OCI-LY3 (cell line): ENCODE measurements at regions not wholly inside any gene's neighbourhood (a gene's known extent, or its start where the extent isn't known, plus 50 kb on each side); places are given as distances from the start of the nearest gene placed in this dataset.

Source experiments
- H2AFZ ChIP-seq: fragments of 200-600, 300-600 bp; shearing (Covaris generic); 2 replicates; pipeline ENCODE4 v1.6.0; 2014; ENCODE audit warnings: antibody characterized with exemption, low read depth, low read length
- H3K27ac ChIP-seq: fragments of 200-600, 300-600 bp; sonication (generic); 2 replicates; pipeline ENCODE4 v1.5.1; 2014; ENCODE audit warnings: mild to moderate bottlenecking, low read length, moderate library complexity, mixed read lengths
- H3K27me3 ChIP-seq: fragments of 200-600, 300-600 bp; sonication (generic); 2 replicates; pipeline ENCODE4 v1.6.1; 2014; ENCODE audit warnings: low read depth, low read length, mixed read lengths
- H3K36me3 ChIP-seq: fragments of 200-600, 300-600 bp; sonication (generic); replicated peaks from 2 replicates; pipeline ENCODE3; 2014; ENCODE audit warnings: low read depth, low read length, mixed read lengths
- H3K4me1 ChIP-seq: fragments of 300-600, 200-600 bp; sonication (generic); 2 replicates; pipeline ENCODE4 v1.6.1; 2014; ENCODE audit warnings: low read length, mixed read lengths
- H3K4me2 ChIP-seq: fragments of 200-600, 300-600 bp; sonication (generic); 2 replicates; pipeline ENCODE4 v1.6.1; 2014; ENCODE audit warnings: low read length, mixed read lengths
- H3K4me3 ChIP-seq: fragments of 300-600, 200-600 bp; sonication (generic); 2 replicates; pipeline ENCODE4 v1.5.1; 2014; ENCODE audit warnings: antibody characterized with exemption, mild to moderate bottlenecking, low read length, moderate library complexity
- H3K79me2 ChIP-seq: fragments of 300-600, 200-600 bp; shearing (Covaris generic); 2 replicates; pipeline ENCODE4 v1.6.1; 2014; ENCODE audit warnings: mild to moderate bottlenecking, low read length, mixed read lengths
- H3K9ac ChIP-seq: fragments of 300-600, 200-600 bp; shearing (Covaris generic); 2 replicates; pipeline ENCODE4 v1.6.0; 2014; ENCODE audit warnings: mild to moderate bottlenecking, low read length, moderate library complexity
- H3K9me3 ChIP-seq: fragments of 200-600, 300-600 bp; shearing (Covaris generic); 2 replicates; pipeline ENCODE4 v1.6.1; 2014; ENCODE audit warnings: low read length, mixed read lengths; ENCODE audit not compliant: insufficient read depth
- H4K20me1 ChIP-seq: fragments of 200-600, 300-600 bp; sonication (generic); 2 replicates; pipeline ENCODE4 v1.6.1; 2016; ENCODE audit warnings: low read length, mixed read lengths; ENCODE audit not compliant: insufficient read depth
- CTCF ChIP-seq: fragments of 200-600, 300-600 bp; sonication (generic); IDR thresholded peaks from 2 replicates; pipeline ENCODE4 v1.5.1; 2014; ENCODE audit warnings: antibody characterized with exemption, low read length, low read depth
- EZH2phosphoT487 ChIP-seq: fragments of 200-600 bp; shearing (Covaris generic); IDR thresholded peaks from 2 replicates; pipeline ENCODE4 v1.6.1; 2018; ENCODE audit warnings: antibody characterized with exemption, mixed run types, low read depth

- H3K4me3 ChIP-seq: peak overlapping the region; percentile 78
- TF ChIP-seq EZH2phosphoT487 (no peak), CTCF (no peak)
- H3K9me3 ChIP-seq: peaks cover 8% of the 10 kb centered on the region; the same call in 1 of the 2 replicates
- H2AFZ ChIP-seq: peak overlapping the region; percentile 28; the same call in 1 of the 2 replicates
- H3K9ac ChIP-seq: peak overlapping the region; percentile 94
- H3K4me1 ChIP-seq: peaks cover 89% of the 10 kb centered on the region
- no peaks in the 10 kb centered on the region for H4K20me1 ChIP-seq
- no peaks in the 10 kb centered on the region for H3K36me3 ChIP-seq
- H3K27ac ChIP-seq: peak overlapping the region; percentile 99
- peak overlapping the region; percentile 99 for H3K4me2 ChIP-seq
- no peaks in the 10 kb centered on the region for H3K27me3 ChIP-seq
- H3K79me2 ChIP-seq: no peaks in the 10 kb centered on the region
Measured at GRCh38 chr12:92464911-92465310, 237.9 kb upstream of the PLEKHG7 start.

- Histone ChIP-seq H3K9ac (peak overlapping the region; percentile 39; the same call in 1 of the 2 replicates), H3K4me3 (no peak overlapping the region), H3K9me3 (peaks cover 8% of the 10 kb centered on the region; the same call in 1 of the 2 replicates), H3K27ac (peak overlapping the region; percentile 57; the same call in 1 of the 2 replicates), H3K4me1 (peaks cover 72% of the 10 kb centered on the region), H3K36me3 (no peaks in the 10 kb centered on the region), H3K27me3 (no peaks in the 10 kb centered on the region), H3K4me2 (peak overlapping the region; percentile 99), H4K20me1 (no peaks in the 10 kb centered on the region), H2AFZ (0 out of 2 replicates have a peak overlapping the region, but pooled peaks have one; percentile 20), H3K79me2 (no peaks in the 10 kb centered on the region)
- TF ChIP-seq EZH2phosphoT487 (no peak), CTCF (no peak)
Measured at GRCh38 chr12:92463171-92463570, 239.6 kb upstream of the PLEKHG7 start.

- Histone ChIP-seq H3K4me3 (no peak overlapping the region), H3K4me1 (peaks cover 65% of the 10 kb centered on the region)
Measured at GRCh38 chr12:92462527-92462926, 240.3 kb upstream of the PLEKHG7 start.

GRCh38 chr12:92462049-92462448 lies 240.7 kb upstream of the PLEKHG7 start:
- Histone ChIP-seq H3K79me2 (no peaks in the 10 kb centered on the region), H3K27me3 (no peaks in the 10 kb centered on the region), H3K9me3 (peaks cover 8% of the 10 kb centered on the region; the same call in 1 of the 2 replicates), H3K4me2 (peak overlapping the region; percentile 99), H2AFZ (peak overlapping the region; percentile 97), H3K4me1 (peaks cover 61% of the 10 kb centered on the region), H3K9ac (peak overlapping the region; percentile 39; the same call in 1 of the 2 replicates), H3K36me3 (no peaks in the 10 kb centered on the region), H4K20me1 (no peaks in the 10 kb centered on the region), H3K4me3 (0 out of 2 replicates have a peak overlapping the region, but pooled peaks have one; percentile 7), H3K27ac (peak overlapping the region; percentile 57)
- TF ChIP-seq EZH2phosphoT487 (no peak), CTCF (no peak)

More at GRCh38 chr12:92462527-92462926, 240.3 kb upstream of the PLEKHG7 start:
- Histone ChIP-seq H2AFZ (peak overlapping the region; percentile 97), H4K20me1 (no peaks in the 10 kb centered on the region), H3K36me3 (no peaks in the 10 kb centered on the region), H3K4me2 (peak overlapping the region; percentile 99), H3K27ac (peak overlapping the region; percentile 57), H3K79me2 (no peaks in the 10 kb centered on the region), H3K9ac (peak overlapping the region; percentile 39; the same call in 1 of the 2 replicates), H3K9me3 (peaks cover 8% of the 10 kb centered on the region; the same call in 1 of the 2 replicates), H3K27me3 (no peaks in the 10 kb centered on the region)
- TF ChIP-seq EZH2phosphoT487 (no peak), CTCF (no peak)
